ENCODE measurements at regions not wholly inside any gene's neighbourhood (a gene's known extent, or its start where the extent isn't known, plus 50 kb on each side); places are given as distances from the start of the nearest gene placed in this dataset.

DNA sequence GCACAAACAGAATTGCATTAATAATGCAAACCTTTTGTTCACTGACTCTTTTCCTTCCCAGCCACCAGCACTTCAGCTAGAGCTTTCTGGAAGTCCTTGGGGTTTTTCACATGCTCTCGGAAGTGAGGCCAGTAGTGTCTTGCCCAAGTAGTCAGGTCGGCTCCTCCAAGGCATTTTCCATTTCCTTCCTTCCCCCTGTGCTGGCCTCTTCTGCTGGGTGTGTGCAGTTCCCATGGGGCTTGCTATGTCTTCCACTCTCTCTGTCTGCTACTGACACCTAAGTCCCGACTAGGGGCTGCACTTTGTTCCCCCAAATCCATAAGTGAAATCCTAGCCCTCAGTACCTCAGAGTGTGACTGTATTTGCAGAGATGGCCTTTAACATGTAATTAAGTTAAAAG is 175.6 kb upstream of the BMPER start:
- DNase-seq: no peak

DNA sequence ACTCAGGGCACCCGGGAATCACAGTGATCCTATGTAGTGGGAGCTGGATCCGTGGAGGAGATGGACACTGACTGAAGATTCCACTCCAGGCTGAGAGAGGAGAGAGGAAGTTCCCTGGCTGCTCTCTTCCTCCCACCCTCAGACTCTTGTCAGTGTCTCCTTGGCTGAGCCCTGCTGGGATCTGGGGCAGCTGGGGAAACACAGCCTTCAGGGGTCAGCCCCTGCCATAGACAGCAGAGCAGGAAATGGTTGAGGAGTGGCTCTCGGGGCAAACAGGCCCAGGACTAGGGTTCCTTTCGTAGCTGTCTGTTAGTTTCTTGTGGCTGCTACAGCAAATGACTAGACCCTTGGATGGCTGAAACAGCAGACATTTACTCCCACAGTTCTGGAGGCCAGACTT is 174.4 kb upstream of the BMPER start:
- no peak for DNase-seq

DNA sequence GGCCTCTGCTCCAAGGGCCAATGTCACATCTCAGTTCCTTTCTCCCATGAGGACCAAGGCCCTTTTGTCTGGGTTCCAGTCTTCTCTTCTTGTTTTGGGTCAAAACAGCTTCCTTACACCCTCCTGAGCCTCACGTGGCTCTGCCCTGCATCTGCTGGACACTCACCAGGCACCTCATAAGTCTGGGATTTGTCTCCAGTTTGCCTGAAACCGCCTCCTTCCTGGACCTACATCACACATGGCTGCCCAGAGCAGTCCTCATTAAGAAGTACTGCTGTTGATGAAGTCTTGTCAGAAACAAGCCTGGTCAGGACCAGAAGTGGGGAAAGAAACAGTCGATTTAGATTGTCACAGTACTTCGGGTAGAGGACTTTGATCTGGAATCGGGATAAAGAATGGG is 173.4 kb upstream of the BMPER start:
- no peak for DNase-seq

DNA sequence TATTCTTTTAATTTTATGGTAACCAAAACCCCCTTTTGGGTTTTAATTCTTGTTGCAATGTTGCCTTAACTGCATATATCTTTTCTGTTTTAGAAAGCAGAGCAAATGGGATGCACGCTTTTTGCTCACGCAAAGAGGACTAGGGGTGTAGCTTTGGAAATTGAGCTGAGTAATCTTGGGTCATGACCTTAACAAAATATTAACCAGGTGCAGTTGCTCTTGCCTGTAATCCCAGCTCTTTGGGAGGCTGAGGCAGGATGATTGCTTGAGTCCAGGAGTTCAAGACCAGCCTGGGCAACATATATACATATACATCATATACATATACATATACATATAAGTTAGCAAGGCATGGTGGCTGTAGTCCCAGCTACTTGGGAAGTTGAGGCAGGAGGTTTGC is 172.9 kb upstream of the BMPER start:
- no peak for DNase-seq

DNA sequence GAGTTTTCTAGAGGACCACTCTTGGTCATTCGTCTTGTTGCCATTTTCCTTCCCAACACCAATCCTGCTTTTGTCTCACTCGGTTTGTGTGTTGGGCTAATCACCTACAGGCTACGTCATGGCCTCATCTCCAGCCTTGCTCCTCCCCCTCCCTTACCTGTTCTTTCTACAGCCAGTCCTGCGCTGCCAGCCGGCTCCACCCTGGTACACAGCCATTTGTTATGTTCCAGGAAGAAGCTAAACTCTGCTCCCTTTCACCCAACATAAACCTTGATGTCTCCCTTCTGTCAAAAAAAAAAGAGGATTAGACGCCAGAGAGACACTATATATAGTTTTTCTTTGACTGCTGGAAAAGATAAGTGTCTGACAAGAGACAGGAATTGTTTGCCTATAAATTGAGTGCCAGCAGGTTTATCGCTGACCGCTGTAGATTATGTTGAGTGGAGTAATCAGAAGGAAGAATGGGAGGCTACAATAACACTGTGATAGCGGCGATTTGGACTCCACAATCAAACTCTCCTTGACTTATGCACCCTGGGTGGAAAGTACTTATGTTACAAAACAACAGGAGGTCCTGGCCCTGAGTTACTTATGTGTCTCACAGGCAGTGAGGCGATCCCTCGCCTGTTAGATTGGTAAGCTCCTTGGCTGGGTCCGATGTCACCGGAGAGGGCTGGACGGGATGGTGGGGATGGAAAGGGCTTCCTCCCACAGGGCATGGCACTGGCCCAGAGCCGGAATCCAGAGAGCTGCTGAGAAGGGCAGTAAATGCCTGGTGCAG is 171.3 kb upstream of the BMPER start:
- DNase-seq: no peak

DNA sequence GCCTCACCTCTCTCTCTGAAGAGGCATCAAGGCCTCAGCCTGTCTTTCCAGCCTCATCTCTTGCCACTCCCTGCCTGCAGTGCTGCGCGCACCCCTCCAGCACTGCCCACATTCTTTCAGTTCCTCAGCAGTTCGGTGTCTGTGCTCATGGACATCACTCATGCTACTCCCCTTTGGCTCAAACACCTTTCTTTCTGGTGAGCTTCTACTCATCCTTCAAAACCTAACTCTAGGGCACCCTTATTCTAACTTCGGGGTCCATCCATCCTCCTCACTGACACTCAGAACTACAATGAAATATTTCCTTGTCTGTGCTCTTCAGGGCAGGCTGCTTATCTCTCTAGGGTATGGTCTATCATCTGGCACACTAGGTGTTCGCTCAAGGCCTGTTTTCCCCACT is 169.9 kb upstream of the BMPER start:
- no peak for DNase-seq

DNA sequence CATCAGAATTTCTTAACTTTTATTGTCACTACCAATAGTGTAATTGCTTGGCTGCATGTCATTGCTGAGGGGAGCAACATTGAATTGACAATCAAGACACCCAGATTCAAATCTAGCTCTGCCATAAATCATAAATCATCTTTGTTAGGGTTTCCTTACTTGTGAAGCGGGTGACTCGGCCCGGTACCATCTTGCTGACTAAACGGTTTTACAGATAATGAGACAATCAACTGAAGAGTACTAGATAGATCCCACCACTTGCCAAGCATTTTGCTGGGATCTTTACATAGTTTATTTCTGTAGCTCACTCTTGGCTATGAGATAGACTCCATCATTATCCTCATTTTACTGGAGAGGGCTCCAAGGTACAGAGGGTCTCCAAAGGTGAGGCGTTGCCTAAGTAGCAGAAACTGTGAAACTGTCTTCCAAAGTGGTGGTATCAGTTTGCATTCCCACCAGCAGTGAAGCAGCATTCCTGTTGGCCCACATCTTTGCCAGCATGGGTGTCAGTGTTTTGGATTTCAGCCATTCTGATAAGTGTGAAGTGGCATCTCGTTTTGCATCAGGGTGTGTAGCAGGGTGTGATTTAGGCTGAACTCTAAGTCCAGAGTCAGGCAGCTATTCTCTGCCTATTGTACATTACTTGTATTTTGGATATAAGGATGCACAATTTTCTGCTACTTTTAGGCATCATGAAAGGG is 168.7 kb upstream of the BMPER start:
- DNase-seq: no peak

DNA sequence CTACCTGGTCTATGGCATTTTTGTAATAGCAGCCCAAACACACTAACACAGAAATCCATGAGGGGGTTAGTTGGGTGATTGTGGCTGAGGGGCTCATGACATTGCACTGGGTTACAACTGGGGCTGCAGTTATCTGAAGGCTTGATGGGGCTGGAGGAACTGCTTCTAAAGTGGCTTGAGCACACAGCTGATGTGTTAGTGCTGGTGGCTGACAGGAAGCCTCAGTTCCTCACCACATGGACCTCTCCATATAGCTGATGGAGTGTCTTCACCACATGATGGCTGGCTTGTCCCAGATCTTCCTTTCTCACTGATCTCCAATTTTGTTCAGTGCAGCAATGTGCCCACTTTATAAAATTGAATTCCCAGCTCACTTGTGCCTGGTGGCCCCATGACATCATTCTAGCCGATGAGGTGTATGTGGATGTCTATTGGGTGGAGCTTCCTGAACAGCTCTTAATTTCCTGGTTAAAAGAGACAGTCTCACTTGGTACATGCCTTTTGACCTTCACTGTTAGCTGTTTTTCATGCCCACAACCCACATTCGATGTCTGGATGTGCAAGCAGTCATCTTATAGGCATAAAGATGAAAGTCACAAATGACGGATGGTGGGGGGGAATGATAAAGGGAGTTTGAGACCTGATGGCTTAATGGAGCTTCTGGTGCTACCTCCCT is 166.9 kb upstream of the BMPER start:
- no peak for DNase-seq

DNA sequence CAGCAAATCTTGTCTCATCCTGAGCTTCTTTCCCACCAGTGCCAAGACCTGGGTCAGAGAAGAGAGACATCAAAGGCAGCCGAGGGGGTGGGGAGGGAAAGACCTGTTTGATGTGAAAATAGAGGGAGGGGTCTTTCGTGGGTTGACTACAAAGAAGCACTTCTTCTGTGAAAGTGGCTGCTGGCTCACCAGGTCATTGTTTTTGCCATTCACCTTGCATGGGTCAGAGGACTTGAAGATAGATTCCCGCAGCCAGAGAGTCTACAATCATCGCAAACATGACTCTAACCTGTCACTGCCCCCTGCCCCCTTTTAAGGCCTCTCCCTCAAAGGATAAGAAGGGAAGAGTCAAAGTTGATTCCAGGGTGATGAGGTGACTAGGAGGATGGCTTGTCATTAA is 166.1 kb upstream of the BMPER start:
- no peak for DNase-seq

DNA sequence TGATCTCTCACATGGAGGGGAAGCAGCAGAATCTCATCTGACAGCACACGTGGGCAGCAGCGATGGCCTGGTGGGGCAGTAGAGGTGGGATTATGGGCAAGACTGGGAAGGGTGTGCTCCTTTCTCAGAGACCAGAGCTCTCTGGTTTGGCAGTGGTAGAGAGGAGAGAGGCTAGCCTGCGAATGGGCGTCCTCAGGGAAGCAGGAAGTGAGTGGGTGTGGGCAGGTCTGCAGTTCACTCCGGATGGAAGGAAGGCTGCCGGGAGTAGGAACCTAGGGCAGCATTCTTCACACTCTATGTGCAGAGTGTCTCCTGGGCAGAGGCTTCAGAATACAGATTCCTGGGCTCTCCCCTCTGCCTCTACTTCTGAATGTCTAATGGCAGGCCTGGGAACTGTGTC is 162.8 kb upstream of the BMPER start:
- no peak for DNase-seq

DNA sequence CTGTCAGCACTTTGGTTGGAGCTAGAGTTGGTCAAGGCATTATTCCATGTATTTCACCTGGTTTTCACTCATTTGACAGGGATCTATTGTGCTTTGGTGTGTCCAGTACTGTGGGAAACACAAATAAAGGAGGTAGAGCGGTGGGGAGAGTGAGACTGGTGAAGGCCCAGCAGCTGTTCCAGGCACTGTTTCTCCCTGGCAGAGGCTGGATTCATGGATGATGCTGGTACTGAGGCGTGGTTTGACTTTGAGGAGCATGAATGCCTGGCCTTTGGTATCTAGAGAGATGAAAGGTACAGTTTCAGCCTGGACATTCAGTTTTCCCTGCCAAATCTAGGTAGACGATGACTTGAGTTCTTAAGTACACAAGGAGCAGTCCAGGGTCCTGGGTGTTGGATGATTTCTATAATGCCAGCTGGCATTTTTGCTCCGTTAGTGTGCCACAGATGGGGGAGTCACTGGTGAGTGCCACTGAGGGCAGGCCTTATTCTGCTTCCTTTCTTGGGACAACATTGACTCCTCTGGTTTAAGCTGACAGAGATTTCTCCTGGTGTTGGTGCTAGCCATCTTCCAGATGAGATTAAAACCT is 162.2 kb upstream of the BMPER start:
- no peak for DNase-seq

DNA sequence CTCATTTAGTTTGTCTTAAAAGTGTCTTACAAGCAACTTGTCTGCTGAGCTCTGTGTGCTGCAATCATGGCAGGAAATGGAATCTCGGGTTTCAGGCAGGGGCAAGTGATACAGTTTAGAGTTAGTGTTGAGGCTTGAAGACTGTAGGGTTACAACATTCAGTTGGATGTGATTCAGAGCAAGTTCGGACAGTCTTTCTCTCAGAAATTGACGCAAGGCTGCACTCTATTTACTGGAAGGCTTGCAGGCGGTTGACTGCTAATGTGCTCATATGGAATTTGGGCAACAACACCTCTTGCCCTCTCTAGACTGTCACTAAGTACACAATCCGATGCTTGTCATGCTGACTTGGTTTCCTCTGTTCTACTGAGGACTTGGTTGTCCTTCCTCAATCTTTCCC is 161.7 kb upstream of the BMPER start:
- DNase-seq: no peak

DNA sequence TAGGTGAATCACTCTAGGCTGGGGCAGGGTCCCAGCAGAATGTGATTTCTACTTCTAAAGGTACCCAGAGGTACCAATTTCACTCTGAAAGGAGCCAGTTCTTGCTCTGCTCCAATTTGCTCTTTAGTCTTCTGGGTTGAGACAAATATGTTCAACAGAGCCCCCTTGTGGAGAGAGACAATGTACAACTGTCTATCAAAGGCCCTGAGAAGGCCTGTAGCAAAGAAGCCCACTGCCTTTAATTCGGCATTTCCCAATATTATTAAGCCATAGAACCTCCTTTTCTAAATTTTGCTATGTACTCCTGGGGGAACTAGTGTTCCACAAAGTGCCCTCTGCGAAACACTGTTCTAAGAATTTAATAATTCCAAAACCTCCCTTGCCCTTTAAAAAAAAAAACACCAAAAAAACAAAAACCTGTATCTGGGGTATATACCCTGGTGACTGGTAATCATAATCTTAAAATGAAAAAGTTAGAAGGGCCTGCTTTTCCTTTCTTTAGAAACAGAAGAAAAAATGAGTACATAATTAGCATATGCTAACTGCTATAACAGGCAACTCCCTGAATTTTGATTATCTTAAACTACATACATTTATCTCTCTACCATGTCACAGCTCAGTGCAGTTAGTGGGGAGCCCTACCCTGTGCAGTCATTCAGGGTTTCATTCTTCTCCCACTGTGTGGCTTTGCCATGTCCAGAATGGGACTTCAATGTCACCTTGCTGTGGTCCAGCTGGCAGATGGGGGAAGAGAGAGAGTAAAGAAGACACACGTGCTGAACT is 160.9 kb upstream of the BMPER start:
- DNase-seq: no peak

DNA sequence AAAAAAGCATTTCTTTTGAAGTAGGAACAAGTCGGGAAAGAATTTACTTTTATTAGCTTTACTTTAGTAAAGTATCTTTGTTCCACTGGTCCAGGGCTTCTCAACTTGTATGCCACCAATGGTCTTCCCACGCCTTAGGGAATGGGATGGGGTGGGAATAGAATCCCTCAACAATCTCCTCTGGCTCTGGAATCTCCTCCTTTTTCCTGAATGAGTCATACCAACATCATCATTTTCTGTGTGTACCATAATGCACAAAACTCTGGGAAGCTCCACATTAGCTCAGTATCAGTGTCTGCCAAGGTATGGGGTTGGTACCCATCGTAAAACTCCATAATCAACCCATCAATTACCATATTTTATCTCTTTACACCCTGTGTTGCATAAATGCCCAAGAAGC is 159.4 kb upstream of the BMPER start:
- DNase-seq: no peak

DNA sequence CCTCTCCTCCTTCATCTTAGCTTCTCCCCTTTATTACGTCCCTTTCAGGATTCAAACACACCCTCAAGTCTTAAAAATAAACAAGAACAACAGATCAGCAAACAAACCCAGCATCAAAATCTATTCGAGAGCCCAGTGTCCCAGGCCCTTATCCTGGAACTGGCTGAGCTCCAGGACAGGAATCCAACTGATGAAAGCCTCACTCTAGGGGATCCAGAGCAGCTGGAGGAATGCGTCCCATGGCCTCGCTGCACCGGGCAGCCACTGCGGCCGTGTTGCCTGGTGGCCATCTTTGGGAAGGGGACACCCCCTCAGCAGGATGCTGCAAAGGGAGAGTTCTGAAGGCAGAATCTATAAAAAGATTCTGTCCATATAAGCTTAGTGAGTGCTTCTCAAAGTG is 156.5 kb upstream of the BMPER start:
- DNase-seq: no peak

DNA sequence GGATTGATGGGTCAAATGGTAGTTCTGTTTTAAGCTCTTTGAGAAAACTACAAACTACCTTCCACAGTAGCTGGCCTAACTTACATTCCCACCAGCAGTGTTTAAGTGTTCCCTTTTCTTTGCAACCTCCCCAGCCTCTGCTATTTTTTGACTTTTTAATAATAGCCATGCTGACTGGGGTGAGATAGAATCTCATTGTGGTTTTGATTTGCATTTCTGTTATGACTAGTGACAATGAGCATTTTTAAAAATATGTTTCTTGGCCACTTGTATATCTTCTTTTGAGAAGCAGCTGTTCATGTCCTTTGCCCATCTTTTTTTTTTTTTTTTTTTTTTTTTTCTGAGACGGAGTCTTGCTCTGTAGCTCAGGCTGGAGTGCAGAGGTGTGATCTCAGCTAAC is 155.2 kb upstream of the BMPER start:
- DNase-seq: no peak

DNA sequence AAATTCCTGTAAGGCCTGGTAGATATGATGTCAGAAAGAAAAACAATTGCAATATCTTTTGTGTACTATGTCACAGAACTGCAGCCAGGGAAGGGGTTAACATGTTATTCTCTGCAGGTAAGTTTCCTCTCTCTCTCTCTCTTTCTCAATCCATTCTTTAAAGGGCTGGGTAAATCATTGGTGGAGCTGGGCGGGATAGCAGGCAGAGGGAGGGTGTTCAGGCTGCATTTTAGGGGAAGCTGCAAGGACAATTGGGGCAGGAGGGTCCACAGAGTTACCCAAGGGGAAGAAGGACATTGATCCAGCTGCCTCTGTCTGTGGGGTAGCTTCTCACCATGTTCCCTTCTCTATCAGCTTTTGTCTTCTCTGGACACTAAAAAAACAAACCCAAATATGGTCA is 153.9 kb upstream of the BMPER start:
- DNase-seq: no peak

DNA sequence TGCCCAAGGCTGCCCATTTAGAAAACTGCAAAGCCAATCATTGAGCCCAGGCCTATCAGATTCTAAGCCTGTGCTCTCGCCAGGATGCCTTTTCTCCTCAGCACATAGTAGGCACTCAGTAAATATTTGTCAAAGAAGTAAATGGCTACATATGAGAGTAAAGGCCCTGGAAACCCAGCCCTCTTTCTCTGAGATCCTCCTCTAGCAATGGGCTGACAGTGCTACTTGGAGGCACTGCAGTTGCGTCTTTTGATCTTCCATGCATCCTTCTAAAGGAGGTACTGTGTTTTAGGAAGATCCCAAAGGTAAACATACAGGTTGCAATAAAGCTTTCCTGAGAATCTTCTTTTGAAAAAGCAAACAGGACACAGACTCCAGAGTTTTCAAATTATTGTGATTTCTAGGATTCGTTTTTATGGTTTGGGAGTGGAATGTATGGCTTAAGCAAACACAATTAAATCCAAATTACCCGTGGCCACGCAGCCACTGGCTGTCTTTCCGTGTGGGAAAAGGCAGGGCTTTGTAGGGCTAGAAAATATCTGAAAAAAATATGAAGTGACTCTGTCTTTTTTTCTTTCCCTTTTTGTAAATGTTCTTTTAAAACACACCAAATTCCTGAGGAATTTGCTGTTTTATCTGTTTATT is 151.3 kb upstream of the BMPER start:
- DNase-seq: no peak

DNA sequence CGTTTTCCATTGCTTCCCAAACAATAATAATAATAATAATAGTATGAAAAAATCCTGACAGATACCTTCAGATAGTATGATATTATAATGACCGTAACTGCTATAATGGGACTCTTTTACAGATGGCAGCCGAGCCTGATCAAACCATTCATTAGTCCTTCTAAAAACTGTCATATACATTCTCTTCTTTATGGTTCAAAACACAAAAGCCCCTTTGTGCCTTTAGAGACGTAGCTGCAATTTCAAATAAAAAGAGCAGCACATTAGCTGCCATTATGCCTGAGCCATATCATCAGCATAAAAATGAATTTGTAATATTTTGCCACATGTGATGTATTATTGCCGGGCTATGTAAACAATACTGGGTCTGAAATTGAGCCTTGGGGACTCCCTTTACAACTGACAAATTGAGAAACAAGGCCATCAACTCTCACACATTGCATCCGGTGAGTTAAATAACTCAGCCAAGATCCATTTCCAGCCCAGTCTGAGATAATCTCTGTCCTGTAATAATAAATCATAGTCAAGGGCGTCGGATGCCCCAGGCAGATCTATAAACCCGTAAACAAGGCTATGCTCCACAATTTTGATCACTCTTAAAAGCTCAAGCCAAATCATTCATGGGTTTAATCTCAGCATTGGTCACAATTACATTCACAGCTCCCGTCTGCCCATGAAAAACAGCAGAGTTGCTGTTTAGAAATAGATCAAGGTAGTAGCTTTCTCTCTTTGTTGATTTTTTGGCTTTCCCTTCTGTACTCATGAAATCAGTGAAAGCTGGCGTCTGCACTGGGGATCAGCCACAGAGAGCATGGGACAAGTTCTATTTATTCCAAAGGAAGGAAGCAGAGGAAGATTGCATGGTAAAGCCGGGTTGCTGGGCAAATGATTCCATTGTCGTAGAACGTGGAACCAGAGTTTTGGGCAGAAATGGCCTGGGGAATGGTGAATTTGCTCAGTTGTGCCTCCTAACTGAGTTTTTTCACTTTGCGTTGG is 150.1 kb upstream of the BMPER start:
- DNase-seq: no peak

DNA sequence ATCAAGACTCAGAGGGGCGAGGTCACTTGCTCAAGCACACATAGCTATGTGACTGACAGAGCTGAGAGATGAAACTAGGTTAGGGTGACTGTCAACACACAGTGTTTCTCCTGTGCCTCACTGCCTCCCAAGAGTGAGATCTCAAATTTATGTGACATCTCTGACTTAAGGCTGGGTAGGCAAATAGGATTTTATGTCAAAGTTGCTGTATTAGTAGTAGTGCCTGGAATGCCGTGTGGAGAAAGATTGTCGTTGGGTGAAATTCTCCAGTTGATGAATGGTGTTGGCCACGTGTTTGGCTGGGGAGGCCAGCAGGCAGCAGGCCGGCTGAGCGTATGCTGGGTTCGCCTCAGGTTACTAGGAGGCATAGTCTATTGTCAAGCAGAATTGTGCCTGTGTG is 148.3 kb upstream of the BMPER start:
- DNase-seq: no peak

DNA sequence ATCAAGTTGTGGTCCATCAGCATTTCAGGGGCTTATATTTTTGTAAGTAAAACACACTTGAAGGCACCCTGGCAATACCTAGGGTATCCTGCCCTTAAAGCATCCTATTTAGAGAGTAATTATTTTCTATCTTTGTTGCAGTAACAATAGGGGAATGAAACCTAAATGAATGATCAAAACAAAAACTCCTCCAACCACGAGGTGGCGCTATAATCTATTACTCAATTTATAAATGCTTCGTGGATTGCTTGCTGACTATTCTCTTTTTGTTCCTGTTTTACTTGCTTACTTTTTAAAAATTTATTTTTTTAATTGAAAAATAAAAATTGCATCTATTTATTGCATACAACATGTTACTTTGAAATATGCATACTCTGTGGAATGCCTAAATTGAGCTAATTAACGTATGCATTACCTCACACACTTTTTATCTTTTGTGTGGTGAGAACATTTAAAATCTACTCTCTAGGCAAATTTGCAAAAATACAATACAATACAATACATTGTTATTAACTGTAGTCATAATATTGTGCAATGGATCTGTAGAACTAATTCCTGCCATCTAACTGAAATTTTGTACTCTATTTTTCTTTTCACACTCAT is 147.7 kb upstream of the BMPER start:
- DNase-seq: peak in 1 of 2 experiments; percentile 31

Data from activated CD4-positive, alpha-beta T cell treated with anti-CD3 and anti-CD28 coated beads, Interleukin-2, amount 50 U/mL, for 48 hours (primary cell).